Endothelial cell (in vitro differentiated cells): ENCODE measurements at regions not wholly inside any gene's neighbourhood (a gene's known extent, or its start where the extent isn't known, plus 50 kb on each side); places are given as distances from the start of the nearest gene placed in this dataset.
"Not testable (repeated sequence)": the region's sequence is repeated elsewhere in the genome, so short reads cannot be mapped to it uniquely, and the experiment has no call there.

ENCODE experiments used
- DNase-seq: peaks from one replicate; pipeline ENCODE4 v3.0.0; 2021; ENCODE audit warnings: low spot score
- H3K27ac Mint-ChIP-seq: one replicate; pipeline ENCODE4 v1.8.0; 2021; ENCODE audit warnings: mixed read lengths, inconsistent platforms; ENCODE audit not compliant: unreplicated experiment
- H3K27me3 Mint-ChIP-seq: one replicate; pipeline ENCODE4 v1.8.0; 2021; ENCODE audit warnings: mild to moderate bottlenecking, moderate library complexity, mixed read lengths, inconsistent platforms; ENCODE audit not compliant: unreplicated experiment
- H3K36me3 Mint-ChIP-seq: one replicate; pipeline ENCODE4 v1.8.0; 2021; ENCODE audit warnings: mild to moderate bottlenecking, low read depth, mixed read lengths, inconsistent platforms; ENCODE audit not compliant: unreplicated experiment
- H3K4me1 Mint-ChIP-seq: one replicate; pipeline ENCODE4 v1.8.0; 2021; ENCODE audit warnings: mild to moderate bottlenecking, mixed read lengths, inconsistent platforms; ENCODE audit not compliant: unreplicated experiment
- H3K4me3 Mint-ChIP-seq: one replicate; pipeline ENCODE4 v1.8.0; 2021; ENCODE audit warnings: mild to moderate bottlenecking, mixed read lengths, inconsistent platforms; ENCODE audit not compliant: unreplicated experiment
- H3K9me3 Mint-ChIP-seq: one replicate; pipeline ENCODE4 v1.8.0; 2021; ENCODE audit warnings: mixed read lengths, inconsistent platforms; ENCODE audit not compliant: unreplicated experiment
- TF ChIP-seq, protein P1 (sequence below): fragments of 200-600 bp; sonication (generic); IDR thresholded peaks from one replicate; pipeline ENCODE4 v1.5.0; 2021; ENCODE audit warnings: antibody characterized with exemption; ENCODE audit not compliant: unreplicated experiment

DNA sequence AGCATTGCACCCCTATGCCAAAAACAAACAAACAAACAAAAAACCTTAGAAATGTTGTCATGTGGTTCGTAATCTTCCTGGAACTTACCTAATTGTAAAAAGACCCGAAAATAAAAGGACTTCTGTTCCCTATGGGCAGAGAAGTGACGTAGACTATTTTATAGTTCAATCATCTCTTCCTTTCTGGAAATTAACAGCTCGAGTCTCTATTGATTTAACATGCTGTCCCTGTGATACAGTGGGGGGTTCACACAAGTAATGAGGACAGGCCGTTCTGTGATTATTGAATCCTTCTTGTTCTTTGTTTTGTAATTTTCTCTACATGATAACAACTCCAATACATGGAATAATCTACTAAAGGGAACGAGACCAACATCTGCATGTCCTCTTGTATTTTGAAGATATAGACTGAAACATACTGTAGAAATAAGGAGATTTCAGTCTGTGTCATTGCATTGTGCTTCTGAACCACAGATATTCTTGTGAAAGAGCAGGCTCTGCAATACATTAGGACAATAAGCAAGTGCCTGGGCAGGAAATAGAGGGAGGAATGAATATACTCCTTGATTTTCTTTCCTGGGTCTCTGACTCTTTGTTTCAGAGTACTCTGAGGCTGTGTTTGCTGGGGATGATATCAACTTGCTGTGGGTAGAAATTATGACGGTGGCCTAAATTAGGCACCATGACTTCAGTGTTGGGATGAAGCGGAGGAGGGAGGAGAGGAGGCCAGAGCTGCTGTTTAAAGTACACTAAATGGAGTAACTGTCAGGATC, 65.7 kb upstream of the PPM1B start:
- Mint-ChIP-seq H3K36me3 (no peaks in the 10 kb centered on the region), H3K4me3 (no peak overlapping the region), H3K27ac (peak overlapping the region; percentile 4), H3K4me1 (peaks cover 29% of the 10 kb centered on the region), H3K9me3 (no peaks in the 10 kb centered on the region), H3K27me3 (peaks cover 2% of the 10 kb centered on the region)
- DNase-seq, result no peak
- TF ChIP-seq, protein P1, sequence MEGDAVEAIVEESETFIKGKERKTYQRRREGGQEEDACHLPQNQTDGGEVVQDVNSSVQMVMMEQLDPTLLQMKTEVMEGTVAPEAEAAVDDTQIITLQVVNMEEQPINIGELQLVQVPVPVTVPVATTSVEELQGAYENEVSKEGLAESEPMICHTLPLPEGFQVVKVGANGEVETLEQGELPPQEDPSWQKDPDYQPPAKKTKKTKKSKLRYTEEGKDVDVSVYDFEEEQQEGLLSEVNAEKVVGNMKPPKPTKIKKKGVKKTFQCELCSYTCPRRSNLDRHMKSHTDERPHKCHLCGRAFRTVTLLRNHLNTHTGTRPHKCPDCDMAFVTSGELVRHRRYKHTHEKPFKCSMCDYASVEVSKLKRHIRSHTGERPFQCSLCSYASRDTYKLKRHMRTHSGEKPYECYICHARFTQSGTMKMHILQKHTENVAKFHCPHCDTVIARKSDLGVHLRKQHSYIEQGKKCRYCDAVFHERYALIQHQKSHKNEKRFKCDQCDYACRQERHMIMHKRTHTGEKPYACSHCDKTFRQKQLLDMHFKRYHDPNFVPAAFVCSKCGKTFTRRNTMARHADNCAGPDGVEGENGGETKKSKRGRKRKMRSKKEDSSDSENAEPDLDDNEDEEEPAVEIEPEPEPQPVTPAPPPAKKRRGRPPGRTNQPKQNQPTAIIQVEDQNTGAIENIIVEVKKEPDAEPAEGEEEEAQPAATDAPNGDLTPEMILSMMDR, result no peak

DNA sequence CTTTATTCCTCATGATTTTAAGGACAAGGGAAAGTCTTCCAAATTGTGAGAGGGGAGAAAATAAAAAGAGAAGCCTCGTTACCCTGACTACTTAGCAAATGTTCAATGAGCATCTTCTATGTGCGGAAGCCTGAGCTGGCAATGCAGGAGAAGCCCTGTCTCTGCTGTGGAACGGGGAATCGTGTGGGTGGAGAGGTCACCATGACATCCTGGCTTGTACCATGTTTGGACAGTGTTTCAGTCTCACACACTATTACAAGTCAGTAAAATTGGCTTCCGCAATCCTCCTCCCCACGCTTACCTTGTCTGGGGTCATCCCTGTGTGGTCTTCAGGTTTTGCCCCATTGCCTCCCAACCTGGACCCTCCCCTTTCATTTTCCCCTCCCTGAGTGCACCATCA, 65.0 kb upstream of the PPM1B start:
- H3K9me3 Mint-ChIP-seq, result no peaks in the 10 kb centered on the region
- TF ChIP-seq, protein P1, result no peak

DNA sequence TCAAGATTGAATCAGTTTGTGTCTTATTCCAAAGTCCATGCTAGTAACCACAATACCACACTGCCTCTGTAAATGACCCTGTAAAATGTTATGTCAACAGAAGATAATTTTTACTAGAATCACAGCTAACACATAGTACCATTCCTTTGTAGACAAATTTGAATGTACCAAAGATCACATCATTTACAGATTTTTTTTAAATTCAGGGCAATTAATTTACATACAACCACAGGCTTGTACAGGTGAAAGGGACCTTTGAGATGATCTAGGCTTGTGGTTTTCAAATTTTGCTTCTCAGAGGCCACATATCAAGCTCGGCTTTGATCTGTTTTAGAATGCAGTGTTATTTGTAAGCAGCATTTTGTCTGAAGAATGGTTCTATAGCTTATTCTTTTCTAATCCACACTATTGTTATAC, 63.8 kb upstream of the PPM1B start:
- TF ChIP-seq, protein P1, result no peak
- H3K27ac Mint-ChIP-seq, result no peak overlapping the region
- no peak for DNase-seq
- H3K36me3 Mint-ChIP-seq, result no peaks in the 10 kb centered on the region
- peaks cover 2% of the 10 kb centered on the region for H3K27me3 Mint-ChIP-seq
- no peak overlapping the region for H3K4me3 Mint-ChIP-seq
- H3K4me1 Mint-ChIP-seq, result peaks cover 26% of the 10 kb centered on the region
- no peaks in the 10 kb centered on the region for H3K9me3 Mint-ChIP-seq

More for the DNA sequence above, 65.0 kb upstream of the PPM1B start:
- DNase-seq, result no peak
- Mint-ChIP-seq H3K27me3 (peaks cover 2% of the 10 kb centered on the region), H3K4me1 (peaks cover 29% of the 10 kb centered on the region), H3K27ac (no peak overlapping the region), H3K36me3 (no peaks in the 10 kb centered on the region), H3K4me3 (no peak overlapping the region)

DNA sequence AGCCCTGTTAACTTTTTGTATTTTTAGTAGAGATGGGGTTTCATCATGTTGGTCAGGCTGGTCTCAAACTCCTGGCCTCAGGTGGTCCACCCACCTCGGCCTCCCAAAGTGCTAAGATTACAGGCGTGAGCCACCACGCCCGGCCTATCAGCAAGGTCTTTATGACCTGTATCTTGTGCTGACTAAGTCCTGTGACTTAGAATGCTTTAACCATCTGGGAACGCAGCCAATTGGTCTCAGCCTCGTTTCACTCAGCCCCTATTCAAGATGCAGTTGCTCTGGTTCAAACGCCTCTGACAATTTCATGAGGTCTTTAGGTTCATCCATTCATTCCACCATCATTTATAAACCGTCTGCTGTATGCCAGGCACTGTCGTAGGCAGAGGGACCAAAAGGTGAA, 62.2 kb upstream of the PPM1B start:
- H3K4me3 Mint-ChIP-seq, H3K36me3 Mint-ChIP-seq, DNase-seq, H3K9me3 Mint-ChIP-seq, H3K27me3 Mint-ChIP-seq, H3K27ac Mint-ChIP-seq: not testable (repeated sequence)
- peaks cover 13% of the 10 kb centered on the region for H3K4me1 Mint-ChIP-seq

DNA sequence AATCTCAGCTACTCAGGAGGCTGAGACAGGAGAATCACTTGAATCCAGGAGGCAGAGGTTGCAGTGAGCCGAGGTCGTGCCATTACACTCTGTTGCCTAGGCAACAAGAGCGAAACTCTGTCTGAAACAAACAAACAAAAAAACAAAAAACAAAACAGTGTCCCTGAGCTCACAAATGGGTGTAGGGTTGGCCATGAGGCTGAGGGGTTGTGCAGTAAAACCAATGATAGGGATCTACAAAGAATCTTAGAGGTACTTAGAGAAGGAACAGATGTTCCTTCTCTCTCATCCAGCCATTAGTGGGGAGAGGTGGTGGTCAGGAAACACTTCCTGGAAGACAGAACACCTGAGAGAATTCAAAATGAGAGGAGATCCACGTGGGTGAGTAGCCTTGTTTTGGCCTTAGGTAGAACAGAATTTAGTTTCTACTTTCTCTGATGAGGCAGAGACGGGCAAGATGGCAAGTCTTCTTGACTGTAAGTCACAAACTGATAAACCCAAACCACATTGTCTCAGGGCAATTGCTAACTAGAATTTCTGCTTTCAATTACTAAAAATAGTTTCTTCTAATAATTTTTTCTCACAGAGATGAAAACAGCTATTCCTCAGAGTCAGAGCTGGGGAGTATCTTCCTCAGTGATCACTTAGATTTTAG, 61.5 kb upstream of the PPM1B start:
- DNase-seq, result no peak
- H3K27ac Mint-ChIP-seq, result peak overlapping the region; percentile 72
- H3K9me3 Mint-ChIP-seq, result no peaks in the 10 kb centered on the region
- TF ChIP-seq, protein P1, result no peak
- no peaks in the 10 kb centered on the region for H3K36me3 Mint-ChIP-seq
- H3K4me1 Mint-ChIP-seq, result peaks cover 13% of the 10 kb centered on the region
- no peak overlapping the region for H3K4me3 Mint-ChIP-seq
- H3K27me3 Mint-ChIP-seq, result peaks cover 2% of the 10 kb centered on the region
